HG03108 (cell line): ENCODE measurements at regions not wholly inside any gene's neighbourhood (a gene's known extent, or its start where the extent isn't known, plus 50 kb on each side); places are given as distances from the start of the nearest gene placed in this dataset.
"Not testable (repeated sequence)": the region's sequence is repeated elsewhere in the genome, so short reads cannot be mapped to it uniquely, and the experiment has no call there.

Experiments used
- ATAC-seq: cut with Tn5 transposase; IDR thresholded peaks from one replicate; pipeline ENCODE4 v1.9.1; 2021; ENCODE audit warnings: moderate library complexity; ENCODE audit not compliant: unreplicated experiment

DNA sequence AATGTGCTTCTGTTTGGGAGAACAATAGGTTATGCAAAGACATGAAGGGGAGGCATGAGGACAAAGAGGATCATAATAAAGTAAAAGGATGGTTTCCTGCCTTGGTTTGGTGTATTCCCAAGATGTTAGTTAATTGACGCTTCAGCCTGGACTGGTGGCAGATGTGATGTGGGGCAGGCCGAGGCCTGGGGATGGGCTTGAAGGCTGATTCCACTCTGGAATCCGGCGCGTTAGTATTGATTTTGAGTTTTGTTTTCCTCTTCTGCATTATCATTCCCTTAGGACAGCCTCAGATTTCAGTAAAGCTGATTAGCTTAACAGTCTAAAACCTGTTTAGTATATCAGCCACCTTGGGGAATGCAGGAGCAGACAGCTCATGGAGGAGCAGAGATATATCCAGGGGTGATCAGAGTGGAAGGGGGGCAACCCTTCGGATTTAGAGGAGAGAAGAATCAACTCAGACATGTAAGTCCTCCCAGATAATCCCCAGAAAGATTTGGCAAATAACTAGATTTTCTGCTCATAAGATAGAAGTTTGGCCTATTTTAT is 159.8 kb upstream of the MTPN start:
- ATAC-seq, result no peak

DNA sequence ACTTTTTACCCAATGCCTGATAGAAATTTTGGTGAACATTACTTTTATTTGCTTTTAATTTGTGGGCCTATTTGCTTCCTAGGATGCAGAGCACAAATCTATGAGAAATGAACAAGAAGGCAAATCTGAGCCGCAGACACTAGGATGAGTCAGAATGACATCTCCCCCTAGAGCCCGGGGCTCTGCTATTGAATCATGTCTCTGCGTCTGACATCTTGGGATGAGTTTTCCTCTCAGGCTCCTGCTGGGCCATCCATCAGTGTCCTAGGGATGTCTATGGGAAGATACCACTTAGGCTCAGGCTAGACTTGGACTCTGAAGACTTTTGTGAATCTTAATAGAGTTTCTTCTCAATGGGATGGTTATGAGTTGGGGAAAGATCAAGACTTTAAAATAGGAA is 157.3 kb upstream of the MTPN start:
- ATAC-seq, result no peak

DNA sequence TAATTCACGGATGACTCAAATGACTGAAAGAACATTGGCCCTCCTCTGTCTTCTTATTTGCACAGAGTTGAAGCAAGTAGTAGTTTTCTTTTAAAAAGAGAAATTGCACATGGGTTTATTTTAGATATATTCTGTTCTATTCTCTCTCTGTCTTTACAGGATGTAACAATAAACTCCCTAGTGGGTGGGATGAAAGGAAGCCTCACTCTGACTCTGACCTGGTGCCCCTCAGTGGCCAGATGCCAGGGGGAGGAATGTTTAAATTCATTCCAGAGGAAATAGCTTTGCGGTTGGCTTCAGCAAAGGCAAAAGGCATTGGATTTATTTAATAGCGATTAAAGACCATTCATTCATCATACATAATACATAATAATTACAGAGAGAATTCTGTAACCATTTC is 156.4 kb upstream of the MTPN start:
- ATAC-seq, result no peak

- ATAC-seq, result no peak
These were observed 154.1 kb upstream of the MTPN start for GRCh38 chr7:136131304-136131630.

DNA sequence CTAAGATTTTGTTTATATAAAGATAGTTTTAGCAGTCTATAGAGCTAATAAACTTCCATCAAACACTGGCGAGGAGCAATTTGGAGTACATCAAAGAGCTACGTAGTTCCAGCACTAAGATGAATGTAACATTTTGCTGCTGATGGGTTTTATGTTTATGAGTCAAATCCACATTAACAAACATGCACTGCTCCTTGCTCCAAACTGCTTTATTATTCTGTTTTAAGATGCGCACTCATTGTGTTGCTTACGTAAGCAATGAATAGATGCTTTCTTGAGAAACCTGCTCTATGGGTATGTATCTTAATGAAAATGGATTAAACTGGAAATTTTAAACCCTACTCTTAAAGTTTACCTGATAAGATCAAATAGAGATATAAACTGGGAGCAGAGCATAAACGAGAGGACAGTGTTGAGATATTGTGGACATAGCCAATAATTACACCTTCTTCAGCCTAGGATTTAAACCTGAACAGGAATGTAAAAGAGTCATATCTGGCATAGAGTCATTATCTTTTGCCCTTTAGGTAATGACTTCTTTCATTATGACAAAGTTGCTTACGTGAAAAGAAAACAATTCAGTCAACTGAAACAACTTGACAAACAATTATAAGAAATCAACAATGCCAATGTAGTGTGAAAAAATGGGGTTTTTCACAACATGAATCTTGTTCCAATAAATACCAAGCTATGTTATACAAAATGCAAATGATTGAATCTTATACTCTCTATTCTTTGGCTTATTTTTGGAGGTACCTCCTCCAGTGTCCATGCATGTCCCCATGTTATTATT is 153.5 kb upstream of the MTPN start:
- no peak for ATAC-seq

- no peak for ATAC-seq
These were observed 150.9 kb upstream of the MTPN start for GRCh38 chr7:136128050-136128449.

GRCh38 chr7:136123352-136123751 is 146.2 kb upstream of the MTPN start:
- ATAC-seq, result no peak

GRCh38 chr7:136122026-136122425 is 144.9 kb upstream of the MTPN start:
- no peak for ATAC-seq

DNA sequence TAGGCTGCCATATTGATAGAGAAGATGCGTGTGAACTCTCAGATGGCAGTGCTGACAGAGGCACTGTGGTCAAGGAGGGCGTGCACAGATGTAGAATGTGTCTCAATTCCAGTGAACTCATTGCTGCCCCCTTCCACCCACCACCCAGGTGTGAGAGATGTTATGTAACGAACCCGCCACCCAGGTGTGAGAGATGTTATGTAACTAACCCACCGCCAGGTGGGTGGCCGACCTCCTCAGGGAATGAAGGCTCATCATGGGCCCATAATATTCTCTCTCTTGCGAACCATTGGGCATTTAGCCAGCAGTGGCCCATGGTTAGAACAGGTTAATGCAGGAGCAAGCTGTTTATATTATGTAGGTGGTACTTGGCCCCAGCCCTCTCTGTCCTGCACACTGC is 140.4 kb upstream of the MTPN start:
- no peak for ATAC-seq

- ATAC-seq, result no peak
These were observed 139.0 kb upstream of the MTPN start for GRCh38 chr7:136116186-136116585.

DNA sequence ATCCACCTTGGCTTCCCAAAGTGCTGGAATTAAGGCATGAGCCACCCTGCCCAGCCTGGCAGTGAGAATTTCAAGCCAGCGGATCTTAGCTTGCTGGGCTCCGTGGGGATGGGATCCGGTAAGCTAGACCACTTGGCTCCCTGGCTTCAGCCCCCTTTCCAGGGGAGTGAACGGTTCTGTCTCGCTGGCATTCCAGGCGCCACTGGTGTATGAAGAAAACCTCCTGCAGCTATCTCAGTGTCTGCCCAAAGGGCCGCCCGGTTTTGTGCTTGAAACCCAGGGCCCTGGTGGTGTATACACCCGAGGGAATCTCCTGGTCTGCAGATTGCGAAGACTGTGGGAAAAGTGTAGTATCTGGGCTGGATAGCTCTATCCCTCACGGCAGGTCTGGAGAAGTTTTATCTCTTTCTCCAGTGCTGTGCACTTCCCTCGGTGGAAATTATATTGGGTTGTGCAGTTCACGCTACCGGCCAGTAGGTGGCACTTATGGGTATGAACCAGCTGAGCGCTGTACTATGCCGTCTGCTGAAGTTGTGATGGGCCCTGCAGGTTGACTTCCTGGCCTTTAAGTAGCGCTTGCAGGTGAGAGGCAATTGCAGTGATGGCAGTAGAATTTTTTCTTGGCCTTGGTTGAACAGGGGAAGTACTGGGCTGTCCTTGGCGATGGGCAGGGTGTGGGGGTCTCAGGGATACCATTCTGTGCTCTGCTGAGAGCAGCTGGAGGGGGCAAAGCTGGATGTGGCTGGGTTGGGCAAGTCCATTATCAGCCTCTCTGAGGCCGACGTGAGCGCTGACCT is 138.0 kb upstream of the MTPN start:
- ATAC-seq, result peak; percentile 89

- ATAC-seq, result not testable (repeated sequence)
These were observed 137.3 kb upstream of the MTPN start for GRCh38 chr7:136114467-136114866.

DNA sequence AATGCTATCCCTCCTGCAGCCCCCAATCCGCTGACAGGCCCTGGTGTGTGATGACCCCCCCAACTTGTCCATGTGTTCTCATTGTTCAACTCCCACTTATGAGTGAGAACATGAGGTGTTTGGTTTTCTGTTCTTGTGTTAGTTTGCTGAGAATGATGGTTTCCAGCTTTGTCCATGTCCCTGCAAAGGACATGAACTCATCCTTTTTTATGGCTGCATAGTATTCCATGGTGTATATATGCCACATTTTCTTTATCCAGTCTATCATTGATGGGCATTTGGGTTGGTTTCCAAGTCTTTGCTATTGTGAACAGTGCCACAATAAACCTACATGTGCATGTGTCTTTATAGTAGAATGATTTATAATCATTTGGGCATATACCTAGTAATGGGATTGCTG is 131.9 kb upstream of the MTPN start:
- not testable (repeated sequence) for ATAC-seq

GRCh38 chr7:136105191-136105590 is 128.0 kb upstream of the MTPN start:
- no peak for ATAC-seq

- no peak for ATAC-seq
These were observed 127.1 kb upstream of the MTPN start for GRCh38 chr7:136104269-136104603.

DNA sequence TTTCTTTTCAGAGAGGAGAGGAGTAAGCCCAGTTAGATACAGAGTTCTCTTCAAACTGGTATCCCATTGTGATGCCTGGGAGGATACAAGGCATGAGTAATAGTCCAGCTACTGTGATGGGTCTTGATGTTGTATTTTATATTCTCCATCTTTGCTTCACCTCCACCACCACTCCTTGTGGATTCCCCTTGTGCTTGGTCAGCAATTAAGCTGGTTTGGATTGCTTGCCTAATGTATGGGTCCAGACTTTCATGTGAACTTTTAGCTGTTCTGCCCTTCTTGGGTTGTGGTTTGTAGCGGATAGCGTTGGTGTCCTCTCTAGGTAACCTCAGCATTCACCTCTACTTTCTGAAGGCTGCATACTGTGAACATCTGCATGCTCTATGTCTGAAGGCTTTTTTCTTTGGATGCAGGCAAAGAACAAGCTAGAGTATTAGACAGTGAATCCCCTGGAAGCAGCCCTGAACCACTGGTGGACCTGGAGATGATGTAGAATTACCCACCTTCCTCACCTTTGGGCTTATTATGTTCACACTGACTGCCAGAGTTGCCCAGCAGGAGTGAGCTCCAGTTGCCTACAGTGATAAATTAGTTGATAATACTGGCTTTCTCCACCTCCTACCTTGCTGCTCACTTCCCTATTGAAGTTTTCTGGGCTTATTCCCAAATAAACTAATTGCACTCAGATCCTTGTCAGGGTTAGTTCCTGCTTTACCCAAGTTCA is 126.5 kb upstream of the MTPN start:
- ATAC-seq, result no peak

DNA sequence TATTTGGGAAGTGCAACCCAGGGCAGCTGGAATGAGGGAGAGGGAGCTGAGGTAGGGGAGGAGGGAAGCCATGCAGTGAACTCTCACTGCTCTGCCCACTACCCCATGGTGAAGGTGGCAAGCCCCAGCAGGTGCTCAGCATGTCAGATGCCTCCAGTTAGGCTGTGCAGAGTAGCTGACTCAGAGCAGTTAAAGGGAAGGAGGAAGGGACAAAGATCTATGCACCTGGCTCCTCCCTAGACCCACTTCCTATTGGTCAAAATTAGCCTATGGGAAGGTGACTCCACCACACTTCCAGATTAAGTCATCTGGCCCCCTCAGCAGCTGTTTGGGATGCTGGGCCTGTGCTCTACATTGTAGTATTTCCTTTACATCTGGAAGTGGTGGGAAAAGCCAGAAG is 125.7 kb upstream of the MTPN start:
- no peak for ATAC-seq

DNA sequence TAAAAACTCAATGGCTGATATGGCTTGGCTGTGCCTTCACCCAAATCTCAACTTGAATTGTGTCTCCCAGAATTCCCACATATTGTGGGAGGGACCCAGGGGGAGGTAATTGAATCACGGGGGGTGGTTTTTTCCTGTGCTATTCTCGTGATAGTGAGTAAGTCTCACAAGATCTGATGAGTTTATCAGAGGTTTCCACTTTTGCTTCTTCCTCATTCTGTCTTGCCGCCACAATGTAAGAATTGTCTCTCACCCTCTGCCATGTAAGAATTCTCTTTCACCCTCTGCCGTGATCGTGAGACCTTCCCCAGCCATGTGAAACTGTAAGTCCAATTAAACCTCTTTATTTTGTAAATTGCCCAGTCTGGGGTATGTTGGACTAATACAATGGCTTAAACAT is 115.6 kb upstream of the MTPN start:
- not testable (repeated sequence) for ATAC-seq

DNA sequence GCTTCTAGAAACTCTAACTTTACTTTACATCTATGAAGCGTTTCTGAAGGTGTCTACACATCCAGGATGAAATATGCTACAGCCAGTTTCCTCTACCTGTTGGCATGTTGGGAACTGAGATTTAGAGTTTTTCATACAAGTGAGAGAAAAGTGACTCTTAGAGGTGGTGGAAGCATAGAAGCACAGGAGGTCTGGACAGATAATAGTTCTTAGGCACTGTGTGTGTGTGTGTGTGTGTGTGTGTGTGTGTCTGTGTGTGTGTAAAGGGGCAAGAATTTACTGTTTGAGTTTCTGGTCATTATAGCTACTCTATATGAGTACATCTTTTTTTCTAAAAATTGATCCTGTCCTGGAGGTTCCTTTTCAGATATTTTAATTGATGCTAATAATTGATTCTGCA is 110.7 kb upstream of the MTPN start:
- ATAC-seq, result no peak

- no peak for ATAC-seq
These were observed 109.6 kb upstream of the MTPN start for GRCh38 chr7:136086712-136087111.

- ATAC-seq, result no peak
These were observed 102.8 kb upstream of the MTPN start for GRCh38 chr7:136079934-136080333.

GRCh38 chr7:136079478-136079892 is 102.3 kb upstream of the MTPN start:
- ATAC-seq, result no peak
